GM12878 (cell line): ENCODE measurements at regions not wholly inside any gene's neighbourhood (a gene's known extent, or its start where the extent isn't known, plus 50 kb on each side); places are given as distances from the start of the nearest gene placed in this dataset.

Experiments used
- EP300 ChIP-seq, 2 experiments: fragments of 150-350 bp in 1 of 2; IDR thresholded peaks; 2 replicates each; pipeline ENCODE4 v1.6.1; 2011 to 2012; ENCODE audit warnings: low read depth in 2 of 2, low read length in 2 of 2, borderline replicate concordance in 1 of 2, improper control_type of control experiment in 1 of 2, inconsistent platforms in 1 of 2; ENCODE audit not compliant: control insufficient read depth in 1 of 2
- GATAD2B ChIP-seq: fragments of 450-650 bp; conservative IDR thresholded peaks from 2 replicates; pipeline ENCODE4 v1.6.1; 2017; ENCODE audit warnings: low read depth, mild to moderate bottlenecking, moderate library complexity
- KAT2A ChIP-seq: conservative IDR thresholded peaks from 2 replicates; pipeline ENCODE4 v1.6.1; 2011; ENCODE audit warnings: low read depth, low read length; ENCODE audit not compliant: control insufficient read depth
- POLR2AphosphoS5 ChIP-seq: IDR thresholded peaks from 2 replicates; pipeline ENCODE4 v1.6.1; 2011; ENCODE audit warnings: mild to moderate bottlenecking, low read length, inconsistent platforms
- RAD21 ChIP-seq: IDR thresholded peaks from 2 replicates; pipeline ENCODE4 v1.6.1; 2011; ENCODE audit warnings: mild to moderate bottlenecking, low read depth, low read length, moderate library complexity; ENCODE audit not compliant: insufficient read depth
- SRF ChIP-seq, 2 experiments: IDR thresholded peaks; 2 replicates each; pipeline ENCODE4 v1.6.1; 2011; ENCODE audit warnings: low read depth in 2 of 2, low read length in 2 of 2, mild to moderate bottlenecking in 1 of 2, moderate library complexity in 1 of 2
- TAF1 ChIP-seq: IDR thresholded peaks from 2 replicates; pipeline ENCODE4 v1.6.1; 2011; ENCODE audit warnings: mild to moderate bottlenecking, low read depth, low read length, borderline replicate concordance
- TCF7 ChIP-seq: IDR thresholded peaks from 2 replicates; pipeline ENCODE4 v1.6.1; 2014; ENCODE audit warnings: antibody characterized with exemption, borderline replicate concordance
- ZZZ3 ChIP-seq: IDR thresholded peaks from 2 replicates; pipeline ENCODE4 v1.6.1; 2011; ENCODE audit warnings: low read depth; ENCODE audit not compliant: control insufficient read depth, insufficient read length
- TF ChIP-seq, protein P1 (sequence below), 3 experiments: IDR thresholded peaks in 2 of 3; conservative IDR thresholded peaks in 1 of 3; 2 replicates each; pipeline ENCODE4 v1.5.1; 2011; ENCODE audit warnings: low read depth in 3 of 3, low read length in 3 of 3, mild to moderate bottlenecking in 3 of 3, control low read depth in 2 of 3, moderate library complexity in 2 of 3, inconsistent platforms in 1 of 3, mixed read lengths in 1 of 3; ENCODE audit not compliant: control insufficient read depth in 2 of 3, insufficient read depth in 1 of 3; ENCODE audit errors: extremely low read depth in 1 of 3
- TF ChIP-seq, protein P2 (sequence below): IDR thresholded peaks from 2 replicates; pipeline ENCODE4 v1.6.1; 2011; ENCODE audit warnings: borderline replicate concordance, low read depth, mild to moderate bottlenecking, moderate library complexity, low read length; ENCODE audit not compliant: insufficient read depth, poor library complexity, severe bottlenecking
- TF ChIP-seq, protein P3 (sequence below): fragments of 450-650 bp; formaldehyde crosslinking; IDR thresholded peaks from 2 replicates; pipeline ENCODE4 v1.4.0; 2020; ENCODE audit warnings: mild to moderate bottlenecking, moderate library complexity
- TF ChIP-seq, protein P4 (sequence below): IDR thresholded peaks from 2 replicates; pipeline ENCODE4 v1.6.1; 2012; ENCODE audit warnings: mild to moderate bottlenecking, low read depth, low read length
- TF ChIP-seq, protein P5 (sequence below): IDR thresholded peaks from 2 replicates; pipeline ENCODE4 v1.6.1; 2012; ENCODE audit warnings: low read depth, low read length, improper control_type of control experiment

DNA sequence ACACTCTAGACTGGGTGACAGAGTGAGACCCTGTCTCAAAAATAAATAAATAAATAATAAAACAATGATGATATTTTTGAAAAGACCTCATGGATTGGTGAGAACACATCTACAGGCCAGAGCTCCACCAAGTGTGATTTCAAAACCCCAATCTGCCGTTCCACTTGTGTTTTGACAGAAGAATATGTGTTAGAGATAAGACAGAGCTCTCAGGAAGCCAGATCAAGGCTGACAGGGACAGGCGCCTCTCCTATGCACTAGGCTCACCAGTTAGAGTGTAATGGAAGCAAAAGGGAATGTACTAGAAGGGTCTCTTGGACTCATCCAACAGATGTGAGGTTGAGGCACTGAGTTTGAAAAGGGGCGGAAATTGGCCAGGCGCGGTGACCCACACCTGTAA, 110.7 kb upstream of the ERRFI1 start:
- TF ChIP-seq GATAD2B (no peak), TAF1 (no peak), RAD21 (no peak), EP300 (IDR thresholded peaks at IDR 0.05; ENCODE audit: borderline replicate concordance in 1 of 2, control insufficient read depth in 1 of 2, low read depth in 2 of 2, low read length in 2 of 2) (no peak), TCF7 (no peak), SRF (IDR thresholded peaks at IDR 0.05; ENCODE audit: low read depth in 2 of 2, low read length in 2 of 2) (no peak), ZZZ3 (no peak), POLR2AphosphoS5 (no peak), KAT2A (no peak)
- TF ChIP-seq, protein P1, sequence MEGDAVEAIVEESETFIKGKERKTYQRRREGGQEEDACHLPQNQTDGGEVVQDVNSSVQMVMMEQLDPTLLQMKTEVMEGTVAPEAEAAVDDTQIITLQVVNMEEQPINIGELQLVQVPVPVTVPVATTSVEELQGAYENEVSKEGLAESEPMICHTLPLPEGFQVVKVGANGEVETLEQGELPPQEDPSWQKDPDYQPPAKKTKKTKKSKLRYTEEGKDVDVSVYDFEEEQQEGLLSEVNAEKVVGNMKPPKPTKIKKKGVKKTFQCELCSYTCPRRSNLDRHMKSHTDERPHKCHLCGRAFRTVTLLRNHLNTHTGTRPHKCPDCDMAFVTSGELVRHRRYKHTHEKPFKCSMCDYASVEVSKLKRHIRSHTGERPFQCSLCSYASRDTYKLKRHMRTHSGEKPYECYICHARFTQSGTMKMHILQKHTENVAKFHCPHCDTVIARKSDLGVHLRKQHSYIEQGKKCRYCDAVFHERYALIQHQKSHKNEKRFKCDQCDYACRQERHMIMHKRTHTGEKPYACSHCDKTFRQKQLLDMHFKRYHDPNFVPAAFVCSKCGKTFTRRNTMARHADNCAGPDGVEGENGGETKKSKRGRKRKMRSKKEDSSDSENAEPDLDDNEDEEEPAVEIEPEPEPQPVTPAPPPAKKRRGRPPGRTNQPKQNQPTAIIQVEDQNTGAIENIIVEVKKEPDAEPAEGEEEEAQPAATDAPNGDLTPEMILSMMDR (IDR thresholded peaks at IDR 0.05 in 2 of 3, conservative IDR thresholded peaks at IDR 0.05 in 1 of 3; ENCODE audit: control insufficient read depth in 2 of 3, extremely low read depth in 1 of 3, insufficient read depth in 1 of 3, low read depth in 3 of 3, low read length in 3 of 3) = no peak
- TF ChIP-seq, protein P2, sequence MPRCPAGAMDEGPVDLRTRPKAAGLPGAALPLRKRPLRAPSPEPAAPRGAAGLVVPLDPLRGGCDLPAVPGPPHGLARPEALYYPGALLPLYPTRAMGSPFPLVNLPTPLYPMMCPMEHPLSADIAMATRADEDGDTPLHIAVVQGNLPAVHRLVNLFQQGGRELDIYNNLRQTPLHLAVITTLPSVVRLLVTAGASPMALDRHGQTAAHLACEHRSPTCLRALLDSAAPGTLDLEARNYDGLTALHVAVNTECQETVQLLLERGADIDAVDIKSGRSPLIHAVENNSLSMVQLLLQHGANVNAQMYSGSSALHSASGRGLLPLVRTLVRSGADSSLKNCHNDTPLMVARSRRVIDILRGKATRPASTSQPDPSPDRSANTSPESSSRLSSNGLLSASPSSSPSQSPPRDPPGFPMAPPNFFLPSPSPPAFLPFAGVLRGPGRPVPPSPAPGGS = no peak
- TF ChIP-seq, protein P3, sequence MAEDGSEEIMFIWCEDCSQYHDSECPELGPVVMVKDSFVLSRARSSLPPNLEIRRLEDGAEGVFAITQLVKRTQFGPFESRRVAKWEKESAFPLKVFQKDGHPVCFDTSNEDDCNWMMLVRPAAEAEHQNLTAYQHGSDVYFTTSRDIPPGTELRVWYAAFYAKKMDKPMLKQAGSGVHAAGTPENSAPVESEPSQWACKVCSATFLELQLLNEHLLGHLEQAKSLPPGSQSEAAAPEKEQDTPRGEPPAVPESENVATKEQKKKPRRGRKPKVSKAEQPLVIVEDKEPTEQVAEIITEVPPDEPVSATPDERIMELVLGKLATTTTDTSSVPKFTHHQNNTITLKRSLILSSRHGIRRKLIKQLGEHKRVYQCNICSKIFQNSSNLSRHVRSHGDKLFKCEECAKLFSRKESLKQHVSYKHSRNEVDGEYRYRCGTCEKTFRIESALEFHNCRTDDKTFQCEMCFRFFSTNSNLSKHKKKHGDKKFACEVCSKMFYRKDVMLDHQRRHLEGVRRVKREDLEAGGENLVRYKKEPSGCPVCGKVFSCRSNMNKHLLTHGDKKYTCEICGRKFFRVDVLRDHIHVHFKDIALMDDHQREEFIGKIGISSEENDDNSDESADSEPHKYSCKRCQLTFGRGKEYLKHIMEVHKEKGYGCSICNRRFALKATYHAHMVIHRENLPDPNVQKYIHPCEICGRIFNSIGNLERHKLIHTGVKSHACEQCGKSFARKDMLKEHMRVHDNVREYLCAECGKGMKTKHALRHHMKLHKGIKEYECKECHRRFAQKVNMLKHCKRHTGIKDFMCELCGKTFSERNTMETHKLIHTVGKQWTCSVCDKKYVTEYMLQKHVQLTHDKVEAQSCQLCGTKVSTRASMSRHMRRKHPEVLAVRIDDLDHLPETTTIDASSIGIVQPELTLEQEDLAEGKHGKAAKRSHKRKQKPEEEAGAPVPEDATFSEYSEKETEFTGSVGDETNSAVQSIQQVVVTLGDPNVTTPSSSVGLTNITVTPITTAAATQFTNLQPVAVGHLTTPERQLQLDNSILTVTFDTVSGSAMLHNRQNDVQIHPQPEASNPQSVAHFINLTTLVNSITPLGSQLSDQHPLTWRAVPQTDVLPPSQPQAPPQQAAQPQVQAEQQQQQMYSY = no peak
- TF ChIP-seq, protein P4, sequence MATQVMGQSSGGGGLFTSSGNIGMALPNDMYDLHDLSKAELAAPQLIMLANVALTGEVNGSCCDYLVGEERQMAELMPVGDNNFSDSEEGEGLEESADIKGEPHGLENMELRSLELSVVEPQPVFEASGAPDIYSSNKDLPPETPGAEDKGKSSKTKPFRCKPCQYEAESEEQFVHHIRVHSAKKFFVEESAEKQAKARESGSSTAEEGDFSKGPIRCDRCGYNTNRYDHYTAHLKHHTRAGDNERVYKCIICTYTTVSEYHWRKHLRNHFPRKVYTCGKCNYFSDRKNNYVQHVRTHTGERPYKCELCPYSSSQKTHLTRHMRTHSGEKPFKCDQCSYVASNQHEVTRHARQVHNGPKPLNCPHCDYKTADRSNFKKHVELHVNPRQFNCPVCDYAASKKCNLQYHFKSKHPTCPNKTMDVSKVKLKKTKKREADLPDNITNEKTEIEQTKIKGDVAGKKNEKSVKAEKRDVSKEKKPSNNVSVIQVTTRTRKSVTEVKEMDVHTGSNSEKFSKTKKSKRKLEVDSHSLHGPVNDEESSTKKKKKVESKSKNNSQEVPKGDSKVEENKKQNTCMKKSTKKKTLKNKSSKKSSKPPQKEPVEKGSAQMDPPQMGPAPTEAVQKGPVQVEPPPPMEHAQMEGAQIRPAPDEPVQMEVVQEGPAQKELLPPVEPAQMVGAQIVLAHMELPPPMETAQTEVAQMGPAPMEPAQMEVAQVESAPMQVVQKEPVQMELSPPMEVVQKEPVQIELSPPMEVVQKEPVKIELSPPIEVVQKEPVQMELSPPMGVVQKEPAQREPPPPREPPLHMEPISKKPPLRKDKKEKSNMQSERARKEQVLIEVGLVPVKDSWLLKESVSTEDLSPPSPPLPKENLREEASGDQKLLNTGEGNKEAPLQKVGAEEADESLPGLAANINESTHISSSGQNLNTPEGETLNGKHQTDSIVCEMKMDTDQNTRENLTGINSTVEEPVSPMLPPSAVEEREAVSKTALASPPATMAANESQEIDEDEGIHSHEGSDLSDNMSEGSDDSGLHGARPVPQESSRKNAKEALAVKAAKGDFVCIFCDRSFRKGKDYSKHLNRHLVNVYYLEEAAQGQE = no peak
- TF ChIP-seq, protein P5, sequence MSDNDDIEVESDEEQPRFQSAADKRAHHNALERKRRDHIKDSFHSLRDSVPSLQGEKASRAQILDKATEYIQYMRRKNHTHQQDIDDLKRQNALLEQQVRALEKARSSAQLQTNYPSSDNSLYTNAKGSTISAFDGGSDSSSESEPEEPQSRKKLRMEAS = no peak
